Mesendoderm (in vitro differentiated cells): ENCODE measurements at regions not wholly inside any gene's neighbourhood (a gene's known extent, or its start where the extent isn't known, plus 50 kb on each side); places are given as distances from the start of the nearest gene placed in this dataset.

ENCODE experiments used
- DNase-seq: peaks from one replicate; pipeline ENCODE4 v3.0.0; 2013
- H2AK5ac ChIP-seq: 2 replicates; pipeline ENCODE4 v1.6.1; 2013; ENCODE audit warnings: low read length, inconsistent platforms
- H2BK120ac ChIP-seq: 2 replicates; pipeline ENCODE4 v1.6.1; 2013; ENCODE audit warnings: low read depth, mild to moderate bottlenecking, low read length, moderate library complexity, mixed read lengths
- H2BK15ac ChIP-seq: replicated peaks from 2 replicates; pipeline ENCODE4 v1.6.1; 2013; ENCODE audit warnings: low read depth, mild to moderate bottlenecking, moderate library complexity
- H2BK5ac ChIP-seq: 2 replicates; pipeline ENCODE4 v1.6.1; 2013; ENCODE audit warnings: low read length, inconsistent platforms
- H3K18ac ChIP-seq: 2 replicates; pipeline ENCODE4 v1.6.1; 2013; ENCODE audit warnings: mild to moderate bottlenecking, low read length, mixed read lengths
- H3K23ac ChIP-seq: one replicate; pipeline ENCODE4 v1.6.1; 2013; ENCODE audit warnings: low read length
- H3K27ac ChIP-seq: 2 replicates; pipeline ENCODE4 v1.5.1; 2013; ENCODE audit warnings: low read depth, mild to moderate bottlenecking, inconsistent platforms, low read length, moderate library complexity
- H3K27me3 ChIP-seq: 2 replicates; pipeline ENCODE4 v1.6.1; 2013; ENCODE audit warnings: low read length, control low read depth, mild to moderate bottlenecking, inconsistent platforms; ENCODE audit not compliant: insufficient read depth, poor library complexity
- H3K36me3 ChIP-seq: 2 replicates; pipeline ENCODE4 v1.6.1; 2013; ENCODE audit warnings: low read length, inconsistent platforms; ENCODE audit not compliant: control insufficient read depth, insufficient read depth
- H3K4ac ChIP-seq: one replicate; pipeline ENCODE4 v1.6.1; 2013; ENCODE audit warnings: low read depth, mild to moderate bottlenecking, low read length, moderate library complexity
- H3K4me1 ChIP-seq: 2 replicates; pipeline ENCODE4 v1.6.1; 2013; ENCODE audit warnings: low read depth, low read length, inconsistent platforms; ENCODE audit not compliant: control insufficient read depth
- H3K4me2 ChIP-seq: 2 replicates; pipeline ENCODE4 v1.6.1; 2013; ENCODE audit warnings: low read length
- H3K4me3 ChIP-seq: 2 replicates; pipeline ENCODE4 v1.5.1; 2013; ENCODE audit warnings: mild to moderate bottlenecking, low read length
- H3K56ac ChIP-seq: one replicate; pipeline ENCODE4 v1.6.1; 2013; ENCODE audit warnings: low read length
- H3K79me1 ChIP-seq: 2 replicates; pipeline ENCODE4 v1.6.1; 2013; ENCODE audit warnings: low read length, inconsistent platforms
- H3K79me2 ChIP-seq: 2 replicates; pipeline ENCODE4 v1.6.1; 2013; ENCODE audit warnings: mild to moderate bottlenecking, low read length; ENCODE audit not compliant: control insufficient read depth, insufficient read depth
- H3K9ac ChIP-seq: 2 replicates; pipeline ENCODE4 v1.6.1; 2013; ENCODE audit warnings: low read length, inconsistent platforms
- H4K5ac ChIP-seq: one replicate; pipeline ENCODE4 v1.6.1; 2013; ENCODE audit warnings: low read length
- H4K8ac ChIP-seq: one replicate; pipeline ENCODE4 v1.6.1; 2013; ENCODE audit warnings: low read depth, mild to moderate bottlenecking, control low read depth, low read length, moderate library complexity
- WGBS: extraction: QIAGEN DNeasy Blood & Tissue Kit; methylation state at CpG from one replicate; pipeline ENCODE4 v1.1.7; 2013; ENCODE audit warnings: low lambda C conversion rate, missing lambda C conversion rate; ENCODE audit not compliant: insufficient coverage; ENCODE audit errors: extremely low coverage; 5-methylcytosine and 5-hydroxymethylcytosine counted together

GRCh38 chr18:1353025-1353424 is 448.4 kb downstream of the ADCYAP1 start:
- Histone ChIP-seq H3K27me3 (no peaks in the 10 kb centered on the region), H3K4me1 (no peaks in the 10 kb centered on the region), H3K79me2 (no peaks in the 10 kb centered on the region), H3K23ac (no peak overlapping the region), H3K36me3 (no peaks in the 10 kb centered on the region), H3K4me3 (no peak overlapping the region), H3K18ac (no peak overlapping the region), H2BK15ac (no peak overlapping the region), H3K56ac (no peak overlapping the region), H3K9ac (no peak overlapping the region), H3K27ac (no peak overlapping the region), H2BK5ac (no peak overlapping the region), H3K79me1 (no peaks in the 10 kb centered on the region), H3K4me2 (no peak overlapping the region), H2AK5ac (no peak overlapping the region), H2BK120ac (no peak overlapping the region), H4K5ac (no peak overlapping the region), H3K4ac (no peak overlapping the region), H4K8ac (no peak overlapping the region)
- DNase-seq: no peak

- Histone ChIP-seq H2BK5ac (no peak overlapping the region), H2AK5ac (no peak overlapping the region), H2BK15ac (no peak overlapping the region), H3K79me1 (no peaks in the 10 kb centered on the region), H3K79me2 (no peaks in the 10 kb centered on the region), H3K27ac (no peak overlapping the region), H3K56ac (no peak overlapping the region), H3K4ac (no peak overlapping the region), H2BK120ac (no peak overlapping the region), H3K23ac (no peak overlapping the region), H3K4me1 (no peaks in the 10 kb centered on the region), H3K9ac (no peak overlapping the region), H3K36me3 (no peaks in the 10 kb centered on the region), H3K27me3 (no peaks in the 10 kb centered on the region), H3K4me2 (no peak overlapping the region), H4K8ac (no peak overlapping the region), H3K4me3 (no peak overlapping the region), H4K5ac (no peak overlapping the region), H3K18ac (no peak overlapping the region)
- whole genome bisulfite sequencing: no CpG with 5 or more reads among the region's 2 CpGs
- DNase-seq: no peak
These were observed 453.1 kb downstream of the ADCYAP1 start for GRCh38 chr18:1357724-1358123.

GRCh38 chr18:1361936-1362335 is 457.3 kb downstream of the ADCYAP1 start:
- Histone ChIP-seq H3K79me1 (no peaks in the 10 kb centered on the region), H3K56ac (no peak overlapping the region), H2AK5ac (no peak overlapping the region), H3K27ac (no peak overlapping the region), H4K5ac (no peak overlapping the region), H3K23ac (no peak overlapping the region), H4K8ac (no peak overlapping the region), H3K36me3 (no peaks in the 10 kb centered on the region), H3K18ac (no peak overlapping the region), H3K4ac (no peak overlapping the region), H3K4me1 (no peaks in the 10 kb centered on the region), H3K9ac (no peak overlapping the region), H3K4me3 (no peak overlapping the region), H3K27me3 (no peaks in the 10 kb centered on the region), H3K4me2 (no peak overlapping the region), H3K79me2 (no peaks in the 10 kb centered on the region), H2BK15ac (no peak overlapping the region), H2BK120ac (no peak overlapping the region), H2BK5ac (no peak overlapping the region)
- no peak for DNase-seq
- no CpG with 5 or more reads among the region's 3 CpGs for WGBS

- no peak overlapping the region for H3K18ac ChIP-seq
- no peak overlapping the region for H2BK15ac ChIP-seq
- no peak overlapping the region for H2AK5ac ChIP-seq
- no peak overlapping the region for H2BK120ac ChIP-seq
- H3K4me1 ChIP-seq: no peaks in the 10 kb centered on the region
- H4K8ac ChIP-seq: no peak overlapping the region
- no peak for DNase-seq
- H3K79me1 ChIP-seq: no peaks in the 10 kb centered on the region
- no peak overlapping the region for H3K4ac ChIP-seq
- no peaks in the 10 kb centered on the region for H3K79me2 ChIP-seq
- H3K36me3 ChIP-seq: no peaks in the 10 kb centered on the region
- no peak overlapping the region for H3K27ac ChIP-seq
- H3K4me2 ChIP-seq: no peak overlapping the region
- WGBS: no CpG with 5 or more reads among the region's 6 CpGs
- H3K9ac ChIP-seq: no peak overlapping the region
- H3K27me3 ChIP-seq: no peaks in the 10 kb centered on the region
- no peak overlapping the region for H3K56ac ChIP-seq
- H3K23ac ChIP-seq: no peak overlapping the region
- H2BK5ac ChIP-seq: no peak overlapping the region
- H3K4me3 ChIP-seq: no peak overlapping the region
- no peak overlapping the region for H4K5ac ChIP-seq
These were observed 465.9 kb downstream of the ADCYAP1 start for GRCh38 chr18:1370552-1370951.

- DNase-seq: no peak
- Histone ChIP-seq H3K4me2 (no peak overlapping the region), H4K5ac (no peak overlapping the region), H3K56ac (no peak overlapping the region), H4K8ac (no peak overlapping the region), H3K18ac (no peak overlapping the region), H3K4me3 (no peak overlapping the region), H3K4ac (no peak overlapping the region), H2BK120ac (no peak overlapping the region), H2AK5ac (no peak overlapping the region), H2BK15ac (no peak overlapping the region), H3K27ac (no peak overlapping the region), H3K23ac (no peak overlapping the region), H3K79me2 (no peaks in the 10 kb centered on the region), H3K9ac (no peak overlapping the region), H3K79me1 (no peaks in the 10 kb centered on the region), H3K36me3 (no peaks in the 10 kb centered on the region), H2BK5ac (no peak overlapping the region), H3K4me1 (no peaks in the 10 kb centered on the region), H3K27me3 (no peaks in the 10 kb centered on the region)
- no CpG with 5 or more reads among the region's 1 CpG for WGBS
These were observed 467.1 kb downstream of the ADCYAP1 start for GRCh38 chr18:1371724-1372123.

- Histone ChIP-seq H3K18ac (no peak overlapping the region), H3K23ac (no peak overlapping the region), H3K27ac (no peak overlapping the region), H3K56ac (no peak overlapping the region), H3K9ac (no peak overlapping the region), H2BK5ac (no peak overlapping the region), H3K4me3 (no peak overlapping the region), H3K27me3 (no peaks in the 10 kb centered on the region), H3K36me3 (no peaks in the 10 kb centered on the region), H4K5ac (no peak overlapping the region), H3K79me2 (no peaks in the 10 kb centered on the region), H3K4me2 (no peak overlapping the region), H4K8ac (no peak overlapping the region), H3K4me1 (no peaks in the 10 kb centered on the region), H2BK120ac (no peak overlapping the region), H3K79me1 (no peaks in the 10 kb centered on the region), H2BK15ac (no peak overlapping the region), H2AK5ac (no peak overlapping the region), H3K4ac (no peak overlapping the region)
- DNase-seq: no peak
- WGBS: no CpG with 5 or more reads among the region's 3 CpGs
These were observed 478.8 kb downstream of the ADCYAP1 start for GRCh38 chr18:1383465-1383864.
